ENCODE measurements at regions not wholly inside any gene's neighbourhood (a gene's known extent, or its start where the extent isn't known, plus 50 kb on each side); places are given as distances from the start of the nearest gene placed in this dataset.
"Not testable (repeated sequence)": the region's sequence is repeated elsewhere in the genome, so short reads cannot be mapped to it uniquely, and the experiment has no call there.

DNA sequence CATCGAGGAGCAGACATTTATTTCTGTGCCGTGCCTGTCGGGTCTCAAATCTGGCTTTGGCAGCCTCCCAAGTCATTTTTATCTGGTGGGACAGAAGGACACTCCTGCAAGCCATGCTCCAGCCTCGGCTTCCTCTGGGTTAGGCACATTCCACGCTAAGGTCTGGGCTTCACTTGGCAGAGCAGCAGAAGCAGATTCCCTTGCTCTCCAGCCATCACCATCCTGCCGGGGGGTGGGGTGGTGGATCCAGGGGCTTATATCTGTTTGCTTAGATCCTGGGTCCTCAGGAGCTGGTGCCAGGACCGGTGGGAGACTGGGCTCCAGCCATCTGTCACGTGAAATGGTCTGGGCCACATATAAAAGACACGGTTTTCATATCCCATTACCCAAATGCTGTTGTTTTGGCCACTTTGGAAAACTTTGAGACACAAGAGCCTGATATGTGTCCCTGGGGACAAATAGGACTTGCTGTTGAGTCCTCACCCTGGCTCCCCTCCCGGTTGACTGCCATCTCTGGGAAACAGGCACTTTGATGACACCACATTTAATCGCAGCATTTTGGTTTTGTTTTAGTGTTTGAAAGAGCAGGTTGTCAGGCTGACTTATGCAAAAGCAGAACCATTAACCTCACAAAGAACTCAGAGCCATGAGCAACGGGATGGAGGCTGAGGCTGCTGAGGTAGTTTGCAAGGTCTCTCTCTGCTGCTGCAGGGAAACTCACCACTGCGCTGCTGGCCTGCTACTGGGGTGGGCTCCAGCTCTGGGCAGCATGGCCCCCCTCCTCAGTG, 69.6 kb upstream of the PRMT8 start:
- no peak for DNase-seq

DNA sequence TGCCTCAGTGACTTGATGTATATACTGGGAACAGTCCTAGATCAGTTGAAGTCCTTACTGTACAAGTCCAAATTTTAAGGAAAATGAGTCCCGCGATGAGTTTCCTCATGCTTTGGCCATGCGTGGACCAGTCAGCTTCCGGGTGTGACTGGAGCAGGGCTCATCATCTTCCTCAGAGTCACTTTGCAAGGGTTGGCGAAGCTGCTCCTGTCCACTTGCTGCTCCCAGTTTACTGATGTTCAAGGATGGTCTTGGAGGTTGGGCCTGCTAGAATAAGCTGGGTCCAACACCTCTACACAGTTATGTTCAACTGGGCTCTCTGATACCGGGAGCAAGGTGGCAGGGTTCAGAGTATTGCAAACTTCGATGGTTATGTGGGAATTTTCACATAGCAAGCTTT, 66.2 kb upstream of the PRMT8 start:
- not testable (repeated sequence) for DNase-seq

- no peak for DNase-seq
Observed at GRCh38 chr12:3427956-3428355, 63.0 kb upstream of the PRMT8 start.

DNA sequence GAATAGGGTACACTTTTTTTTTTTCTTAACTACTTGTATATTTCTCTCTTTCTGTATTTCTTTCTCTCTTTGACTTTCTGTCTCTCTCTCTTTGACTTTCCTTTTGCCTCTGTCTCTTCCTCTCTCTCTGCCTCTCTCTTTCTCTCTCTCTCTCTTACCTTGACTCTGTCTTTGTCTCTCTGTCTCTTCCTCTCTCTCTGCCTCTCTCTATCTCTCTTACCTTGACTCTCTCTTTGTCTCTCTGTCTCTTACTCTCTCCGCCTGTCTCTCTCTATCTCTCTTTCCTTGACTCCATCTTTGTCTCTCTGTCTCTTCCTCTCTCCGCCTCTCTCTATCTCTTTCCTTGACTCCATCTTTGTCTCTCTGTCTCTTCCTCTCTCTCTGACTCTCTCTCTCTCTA, 62.4 kb upstream of the PRMT8 start:
- DNase-seq, result no peak

DNA sequence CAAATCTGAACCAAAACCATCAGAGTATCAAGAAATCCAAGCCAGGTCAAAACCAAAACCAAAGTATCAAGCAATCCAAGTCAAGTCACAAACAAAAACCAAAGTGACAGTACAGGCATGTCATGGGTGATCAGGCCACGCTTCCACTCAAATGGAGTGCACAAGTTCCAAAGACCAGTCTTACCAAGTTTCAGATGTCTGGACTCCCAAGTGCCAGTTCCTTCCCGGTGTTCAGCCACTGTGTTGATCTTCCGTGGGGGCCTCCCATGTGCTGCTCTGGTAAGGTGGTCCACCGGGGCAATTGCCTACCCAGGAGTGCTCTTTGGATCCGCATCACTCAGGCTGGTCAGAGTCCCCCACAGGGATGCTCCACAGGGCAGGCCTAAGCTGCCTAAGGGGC, 61.5 kb upstream of the PRMT8 start:
- DNase-seq, result not testable (repeated sequence)

GRCh38 chr12:3431686-3432085, 59.3 kb upstream of the PRMT8 start:
- no peak for DNase-seq

DNA sequence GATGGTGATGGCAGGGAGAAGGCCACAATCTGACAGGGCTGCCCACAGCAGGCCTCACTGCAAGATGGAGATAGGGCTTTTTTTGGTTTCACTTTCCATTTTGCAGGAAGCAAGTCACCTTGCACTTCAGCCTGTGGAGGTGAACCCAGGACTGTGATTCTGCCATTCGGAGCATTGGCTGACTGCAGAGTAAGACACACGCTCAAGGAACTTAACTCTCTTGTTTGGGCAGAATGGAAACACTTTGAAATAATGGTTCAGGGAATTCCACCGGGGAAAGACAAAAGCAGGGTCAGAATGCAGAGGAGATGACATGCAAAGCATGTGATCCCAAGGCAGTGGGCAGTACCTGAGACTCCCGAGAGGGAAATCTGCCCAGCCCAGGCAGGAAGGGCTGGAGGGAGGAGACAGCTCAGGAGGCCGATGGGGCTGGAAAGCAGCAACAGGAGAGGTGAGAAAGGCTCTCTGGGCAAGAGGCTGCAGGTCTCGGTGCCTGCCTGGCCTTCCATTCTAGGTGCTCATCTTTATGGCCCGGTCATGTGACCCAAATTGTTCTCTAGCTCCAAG, 58.7 kb upstream of the PRMT8 start:
- no peak for DNase-seq

DNA sequence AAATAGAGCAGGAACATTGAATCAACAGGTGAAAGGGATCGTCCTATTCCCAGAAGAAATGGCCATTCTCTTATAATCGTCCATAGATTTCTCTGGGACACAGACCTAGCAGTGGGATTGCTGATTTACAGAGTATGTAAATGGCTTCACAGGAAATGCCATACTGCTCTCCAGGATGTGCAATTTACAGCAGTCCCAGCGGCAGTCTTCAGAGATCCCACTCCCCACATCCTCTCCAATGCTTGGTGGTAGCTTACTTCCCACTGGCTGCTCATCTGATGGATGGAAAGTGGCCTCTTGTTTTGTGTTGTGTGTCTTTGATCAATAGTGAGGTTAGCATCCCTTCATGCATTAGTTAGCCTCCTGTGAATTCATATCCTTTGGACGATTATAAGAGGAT, 58.1 kb upstream of the PRMT8 start:
- no peak for DNase-seq

GRCh38 chr12:3436461-3437065, 54.4 kb upstream of the PRMT8 start:
- no peak for DNase-seq

DNA sequence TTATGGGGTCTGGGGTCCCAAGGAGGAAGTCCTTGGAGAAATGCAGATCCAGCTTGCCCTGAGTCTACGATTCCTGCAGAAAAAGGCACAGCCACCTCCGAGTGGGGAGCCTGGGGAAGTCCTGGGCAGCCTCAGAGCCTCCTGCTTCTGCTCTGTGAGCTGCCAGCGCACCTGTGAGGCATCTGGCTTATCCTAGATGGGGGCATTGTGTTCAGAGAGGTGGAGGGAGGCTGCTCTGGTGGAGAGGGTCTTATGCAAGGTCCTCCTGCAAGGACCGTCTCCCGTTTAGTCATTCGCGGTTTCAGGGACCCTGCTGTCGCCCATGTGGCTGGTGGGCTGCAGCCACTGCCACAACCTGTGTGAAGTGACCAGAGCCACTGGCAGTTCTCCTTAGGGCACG, 53.0 kb upstream of the PRMT8 start:
- DNase-seq, result no peak

GRCh38 chr12:3438401-3438800, 52.6 kb upstream of the PRMT8 start:
- no peak for DNase-seq
